LNCAP (cell line): ENCODE measurements at regions not wholly inside any gene's neighbourhood (a gene's known extent, or its start where the extent isn't known, plus 50 kb on each side); places are given as distances from the start of the nearest gene placed in this dataset.

ENCODE experiments used
- TF ChIP-seq, protein P1 (sequence below): fragments of 450-650 bp; IDR thresholded peaks from 2 replicates; pipeline ENCODE4 v1.5.1; 2017; ENCODE audit warnings: mild to moderate bottlenecking

DNA sequence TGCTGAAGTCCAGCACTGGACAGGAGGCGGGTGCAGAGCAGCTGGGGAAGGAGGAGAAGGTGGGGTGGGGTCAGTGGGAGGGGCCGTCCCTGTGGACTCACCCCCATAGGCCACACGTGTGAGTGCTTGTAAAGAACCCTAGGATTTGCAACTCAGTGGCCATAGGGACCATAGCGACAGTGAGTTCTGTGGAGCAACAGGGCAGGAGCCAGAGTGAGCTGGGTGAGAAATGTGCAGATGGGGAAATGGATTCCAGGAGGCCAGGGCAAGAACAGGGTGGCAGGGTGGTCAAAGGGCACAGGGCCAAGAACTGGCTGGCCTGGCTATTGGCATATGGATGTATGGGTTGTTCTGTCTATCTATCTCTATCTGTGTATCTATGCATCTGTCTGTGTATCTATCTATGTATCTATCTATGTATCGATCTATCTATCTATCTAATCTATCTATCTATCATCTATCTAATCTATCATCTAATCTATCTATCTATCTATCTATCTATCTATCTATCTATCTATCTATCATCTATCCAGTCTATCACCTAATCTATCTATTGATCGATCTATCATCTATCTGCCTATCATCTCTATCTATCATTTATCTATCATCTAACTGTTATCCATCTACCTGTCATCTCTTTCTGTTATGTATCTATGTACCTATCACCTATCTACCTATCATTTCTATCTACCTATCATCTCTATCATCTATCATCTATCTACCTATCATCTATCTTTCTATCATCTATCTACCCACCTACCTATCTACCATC is 889.0 kb downstream of the TBC1D22A start:
- TF ChIP-seq, protein P1, sequence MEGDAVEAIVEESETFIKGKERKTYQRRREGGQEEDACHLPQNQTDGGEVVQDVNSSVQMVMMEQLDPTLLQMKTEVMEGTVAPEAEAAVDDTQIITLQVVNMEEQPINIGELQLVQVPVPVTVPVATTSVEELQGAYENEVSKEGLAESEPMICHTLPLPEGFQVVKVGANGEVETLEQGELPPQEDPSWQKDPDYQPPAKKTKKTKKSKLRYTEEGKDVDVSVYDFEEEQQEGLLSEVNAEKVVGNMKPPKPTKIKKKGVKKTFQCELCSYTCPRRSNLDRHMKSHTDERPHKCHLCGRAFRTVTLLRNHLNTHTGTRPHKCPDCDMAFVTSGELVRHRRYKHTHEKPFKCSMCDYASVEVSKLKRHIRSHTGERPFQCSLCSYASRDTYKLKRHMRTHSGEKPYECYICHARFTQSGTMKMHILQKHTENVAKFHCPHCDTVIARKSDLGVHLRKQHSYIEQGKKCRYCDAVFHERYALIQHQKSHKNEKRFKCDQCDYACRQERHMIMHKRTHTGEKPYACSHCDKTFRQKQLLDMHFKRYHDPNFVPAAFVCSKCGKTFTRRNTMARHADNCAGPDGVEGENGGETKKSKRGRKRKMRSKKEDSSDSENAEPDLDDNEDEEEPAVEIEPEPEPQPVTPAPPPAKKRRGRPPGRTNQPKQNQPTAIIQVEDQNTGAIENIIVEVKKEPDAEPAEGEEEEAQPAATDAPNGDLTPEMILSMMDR: no peak

DNA sequence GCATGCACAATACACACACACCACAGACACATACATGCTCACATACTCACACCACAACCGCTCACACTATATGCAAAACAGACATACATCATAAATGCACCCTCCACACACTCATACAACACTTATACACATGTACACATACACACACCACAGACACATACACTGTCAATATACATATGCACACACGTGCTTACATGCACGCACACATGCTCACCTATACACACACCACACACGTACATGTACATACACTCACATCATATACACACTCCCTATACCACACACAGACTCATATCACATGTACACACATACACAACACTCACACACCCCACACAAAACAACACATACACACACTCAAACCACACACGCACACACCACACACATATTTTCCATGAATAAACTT is 885.3 kb downstream of the TBC1D22A start:
- TF ChIP-seq, protein P1: no peak

DNA sequence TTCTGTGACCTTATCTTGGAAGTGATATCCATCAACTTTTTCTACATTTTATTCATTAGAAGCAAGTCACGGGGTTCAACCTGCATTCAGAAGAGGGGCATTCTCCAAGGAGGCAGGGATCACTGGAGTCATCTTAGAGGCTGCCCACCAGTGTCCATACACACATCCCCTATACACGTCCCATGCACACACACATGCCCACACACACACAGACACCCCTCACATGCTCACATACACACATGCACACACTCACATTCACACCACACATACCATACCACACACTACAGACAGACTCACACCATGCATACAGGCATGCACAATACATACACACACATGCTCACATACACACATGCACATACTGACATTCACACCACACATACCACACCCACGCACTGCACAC is 884.7 kb downstream of the TBC1D22A start:
- TF ChIP-seq, protein P1: no peak

DNA sequence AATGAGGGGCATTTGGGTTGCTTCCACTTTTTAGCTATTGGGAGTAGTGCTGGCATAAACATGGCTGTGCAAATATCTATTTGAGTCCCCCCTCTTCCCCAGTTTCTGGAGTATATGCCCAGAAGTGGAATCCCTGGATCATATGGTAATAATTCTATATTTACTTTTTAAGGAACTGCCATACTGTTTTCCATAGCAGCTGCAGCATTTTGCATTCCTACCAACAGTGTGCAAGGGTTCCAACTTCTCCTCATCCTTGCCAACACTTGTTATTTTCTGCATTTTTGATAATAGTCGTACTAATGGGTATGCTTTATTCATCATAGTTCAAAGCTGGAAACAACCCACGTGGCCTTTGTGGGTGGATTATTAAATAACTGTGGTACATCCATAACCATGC is 883.5 kb downstream of the TBC1D22A start:
- TF ChIP-seq, protein P1: no peak

DNA sequence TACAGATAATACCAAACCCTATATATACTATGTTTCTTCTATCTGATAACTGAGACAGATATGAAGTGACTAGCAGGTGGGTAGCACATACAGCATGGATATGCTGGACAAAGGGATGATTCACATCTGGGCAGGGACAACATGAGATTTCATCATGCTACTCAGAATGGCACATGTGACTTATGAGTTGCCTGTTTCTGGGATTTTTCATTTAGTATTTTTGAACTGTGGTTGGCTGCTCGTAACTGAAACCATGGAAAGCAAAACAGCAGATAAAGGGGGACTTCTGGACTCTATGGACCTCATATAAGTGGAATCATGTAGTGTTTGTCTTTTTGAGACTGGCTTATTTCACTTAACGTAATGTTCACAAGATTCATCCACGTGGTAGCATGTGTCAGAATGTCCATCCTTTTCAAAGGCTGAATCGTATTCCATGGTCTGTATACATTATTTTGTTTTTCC is 883.0 kb downstream of the TBC1D22A start:
- TF ChIP-seq, protein P1: no peak

DNA sequence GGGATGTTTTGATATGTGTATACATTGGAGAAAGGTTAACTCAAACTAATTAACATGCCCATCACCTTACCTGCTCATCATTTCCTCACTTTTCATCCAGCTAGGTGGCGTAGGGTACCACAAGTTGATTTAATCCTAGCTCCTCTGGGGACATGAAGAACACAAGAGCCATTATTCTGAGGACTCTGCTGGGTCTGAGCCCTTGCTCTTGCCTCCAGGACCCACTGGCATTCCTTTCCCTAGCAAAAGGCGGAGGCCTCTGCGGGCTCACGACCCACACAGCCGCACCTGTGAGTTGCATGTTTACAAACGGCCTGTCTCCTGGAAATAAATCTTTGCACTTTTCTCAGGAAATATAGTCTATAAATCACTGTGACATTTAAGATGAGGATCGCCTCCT is 871.9 kb downstream of the TBC1D22A start:
- TF ChIP-seq, protein P1: no peak

DNA sequence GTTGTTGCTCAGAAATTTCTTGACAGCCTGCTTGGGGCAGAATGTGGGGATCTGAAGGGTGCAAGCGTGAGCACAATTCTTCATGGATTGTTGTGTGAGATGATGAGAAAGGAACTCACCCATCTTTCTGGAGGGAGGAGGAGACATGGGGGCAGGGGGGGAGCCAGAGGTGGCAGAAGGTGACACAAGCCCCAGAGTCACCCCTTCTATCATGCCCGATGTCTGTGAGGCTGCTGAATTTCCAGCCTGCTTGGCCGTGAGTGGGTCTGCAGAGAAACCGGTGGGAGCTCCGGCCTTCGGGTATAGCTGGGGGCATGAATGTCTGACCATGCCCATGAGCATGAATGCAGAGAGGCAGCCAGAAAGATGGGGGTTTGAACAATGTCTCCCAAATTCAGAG is 870.7 kb downstream of the TBC1D22A start:
- TF ChIP-seq, protein P1: no peak

DNA sequence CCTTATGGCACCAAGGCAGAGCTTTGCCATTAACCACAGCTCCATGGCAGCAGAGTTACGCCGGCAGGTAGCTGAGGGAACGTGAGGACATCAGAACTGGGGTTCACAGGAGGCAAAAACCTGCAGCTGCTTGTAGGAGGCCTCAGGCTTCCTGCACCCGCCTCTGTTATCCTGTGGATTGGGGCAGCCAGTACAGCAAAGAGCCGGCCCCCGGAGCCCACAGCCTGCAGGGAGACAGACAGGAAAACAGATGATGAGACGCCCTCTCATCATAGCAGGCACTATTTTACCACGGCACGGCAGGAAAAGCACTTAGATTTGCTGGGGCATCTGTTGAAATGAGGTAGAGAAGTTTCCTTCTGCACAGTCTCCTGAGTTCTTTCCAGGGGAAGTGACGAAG is 870.3 kb downstream of the TBC1D22A start:
- TF ChIP-seq, protein P1: no peak
